ENCODE measurements at regions not wholly inside any gene's neighbourhood (a gene's known extent, or its start where the extent isn't known, plus 50 kb on each side); places are given as distances from the start of the nearest gene placed in this dataset.

DNA sequence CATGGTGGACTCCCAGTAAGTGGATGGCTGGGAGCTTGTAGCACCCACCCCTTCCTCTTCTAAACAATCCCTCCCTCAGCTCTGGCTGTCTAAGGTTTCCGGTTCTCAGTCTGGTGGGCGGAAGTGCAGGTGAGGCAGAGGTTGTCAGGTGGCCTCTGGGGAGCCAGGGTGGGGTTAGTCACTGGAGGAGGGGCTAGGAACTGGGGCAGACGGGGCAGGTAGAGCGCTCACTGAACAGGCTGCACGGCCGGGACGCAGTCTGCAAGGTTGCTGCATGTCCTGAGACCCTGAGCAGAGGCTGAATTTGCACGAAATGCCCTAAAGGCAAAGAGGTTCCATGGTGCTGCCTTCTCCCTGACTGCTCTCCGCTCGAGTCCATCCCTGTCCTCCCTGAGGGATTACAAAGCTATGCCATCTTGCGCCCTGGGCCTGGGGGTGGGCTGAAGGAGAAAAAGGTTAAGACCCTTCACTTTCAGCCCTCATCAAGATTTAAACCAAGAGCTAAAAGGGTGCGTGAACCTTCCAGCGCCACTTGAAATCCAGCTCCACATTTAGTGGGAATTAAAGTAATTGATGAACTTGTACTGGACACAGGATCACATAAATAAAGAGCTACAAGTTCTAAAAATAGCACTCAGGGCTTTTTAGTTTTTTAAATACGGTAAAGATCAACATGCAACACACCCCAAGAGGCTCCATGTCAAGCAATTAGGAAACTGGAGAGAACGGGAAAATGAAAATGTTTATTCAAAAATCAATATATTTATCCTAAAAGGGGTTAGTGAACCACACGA, 62.3 kb upstream of the CTBP2 start:
- Histone ChIP-seq H3K27ac (ENCODE audit: low read length) (no peak overlapping the region), H3K27me3 (ENCODE audit: control insufficient read depth, insufficient read depth, low read length) (no peaks in the 10 kb centered on the region), H3K4me1 (ENCODE audit: control insufficient read depth, insufficient read depth, low read length) (peaks cover 5% of the 10 kb centered on the region), H3K9me3 (ENCODE audit: control insufficient read depth, insufficient read depth, low read length) (peaks cover 8% of the 10 kb centered on the region), H3K4me3 (ENCODE audit: low read length) (no peak overlapping the region), H3K36me3 (ENCODE audit: control insufficient read depth, insufficient read depth, low read length) (no peaks in the 10 kb centered on the region)
- TF ChIP-seq, protein P1, sequence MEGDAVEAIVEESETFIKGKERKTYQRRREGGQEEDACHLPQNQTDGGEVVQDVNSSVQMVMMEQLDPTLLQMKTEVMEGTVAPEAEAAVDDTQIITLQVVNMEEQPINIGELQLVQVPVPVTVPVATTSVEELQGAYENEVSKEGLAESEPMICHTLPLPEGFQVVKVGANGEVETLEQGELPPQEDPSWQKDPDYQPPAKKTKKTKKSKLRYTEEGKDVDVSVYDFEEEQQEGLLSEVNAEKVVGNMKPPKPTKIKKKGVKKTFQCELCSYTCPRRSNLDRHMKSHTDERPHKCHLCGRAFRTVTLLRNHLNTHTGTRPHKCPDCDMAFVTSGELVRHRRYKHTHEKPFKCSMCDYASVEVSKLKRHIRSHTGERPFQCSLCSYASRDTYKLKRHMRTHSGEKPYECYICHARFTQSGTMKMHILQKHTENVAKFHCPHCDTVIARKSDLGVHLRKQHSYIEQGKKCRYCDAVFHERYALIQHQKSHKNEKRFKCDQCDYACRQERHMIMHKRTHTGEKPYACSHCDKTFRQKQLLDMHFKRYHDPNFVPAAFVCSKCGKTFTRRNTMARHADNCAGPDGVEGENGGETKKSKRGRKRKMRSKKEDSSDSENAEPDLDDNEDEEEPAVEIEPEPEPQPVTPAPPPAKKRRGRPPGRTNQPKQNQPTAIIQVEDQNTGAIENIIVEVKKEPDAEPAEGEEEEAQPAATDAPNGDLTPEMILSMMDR (IDR thresholded peaks at IDR 0.05), result no peak
- Mint-ChIP-seq H3K9me3 (no peaks in the 10 kb centered on the region), H3K27ac (no peak overlapping the region), H3K36me3 (no peaks in the 10 kb centered on the region), H3K27me3 (ENCODE audit: low read depth in 2 of 2) (peaks cover 21 to 40% of the 10 kb centered on the region in 2 donors), H3K4me3 (no peak overlapping the region), H3K4me1 (peaks cover 0 to 10% of the 10 kb centered on the region in 2 donors)
- WGBS (ENCODE audit: insufficient coverage), result 90% methylated on average over 14 of the region's 16 CpGs
- intact Hi-C loops (cut with micrococcal nuclease), result no loop called here
- DNase-seq (no peak), ATAC-seq (no peak)

DNA sequence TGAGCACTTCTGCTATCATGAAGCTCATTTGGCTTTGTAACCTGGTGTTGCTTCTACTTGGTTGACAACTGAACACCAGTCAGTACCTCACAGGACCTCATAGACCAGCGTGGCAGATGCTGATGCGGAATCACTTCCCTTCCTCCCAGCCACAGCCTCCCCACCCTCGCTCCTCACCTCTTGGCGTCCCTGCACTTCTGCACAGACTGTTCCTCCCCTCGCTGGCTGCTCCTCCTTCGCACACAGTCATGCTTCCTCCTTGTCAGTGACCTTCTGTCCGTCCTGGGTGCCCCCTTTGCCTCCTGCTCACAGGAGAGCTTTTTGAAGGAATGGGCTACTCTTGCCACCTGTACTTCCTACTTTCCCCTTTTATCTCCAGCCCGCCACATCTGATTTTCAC, 61.4 kb upstream of the CTBP2 start:
- H3K9me3 Mint-ChIP-seq, result no peaks in the 10 kb centered on the region
- ATAC-seq (no peak), DNase-seq (no peak)
- no peak overlapping the region for H3K4me3 ChIP-seq (ENCODE audit: low read length)
- intact Hi-C loops (cut with micrococcal nuclease), result no loop called here
- TF ChIP-seq, protein P1 (IDR thresholded peaks at IDR 0.05), result no peak
- H3K9me3 ChIP-seq (ENCODE audit: control insufficient read depth, insufficient read depth, low read length), result no peaks in the 10 kb centered on the region
- peaks cover 0 to 7% of the 10 kb centered on the region in 2 donors for H3K4me1 Mint-ChIP-seq
- WGBS (ENCODE audit: insufficient coverage), result 30% methylated on average over 8 of the region's 8 CpGs
- H3K27me3 Mint-ChIP-seq (ENCODE audit: low read depth in 2 of 2), result peaks cover 24 to 40% of the 10 kb centered on the region in 2 donors
- H3K36me3 Mint-ChIP-seq, result no peaks in the 10 kb centered on the region
- H3K36me3 ChIP-seq (ENCODE audit: control insufficient read depth, insufficient read depth, low read length), result no peaks in the 10 kb centered on the region
- H3K4me3 Mint-ChIP-seq, result no peak overlapping the region
- H3K27ac ChIP-seq (ENCODE audit: low read length), result no peak overlapping the region
- H3K27ac Mint-ChIP-seq, result peak overlapping the region in 1 of 2 donors; percentile 42
- H3K4me1 ChIP-seq (ENCODE audit: control insufficient read depth, insufficient read depth, low read length), result no peaks in the 10 kb centered on the region
- H3K27me3 ChIP-seq (ENCODE audit: control insufficient read depth, insufficient read depth, low read length), result no peaks in the 10 kb centered on the region

DNA sequence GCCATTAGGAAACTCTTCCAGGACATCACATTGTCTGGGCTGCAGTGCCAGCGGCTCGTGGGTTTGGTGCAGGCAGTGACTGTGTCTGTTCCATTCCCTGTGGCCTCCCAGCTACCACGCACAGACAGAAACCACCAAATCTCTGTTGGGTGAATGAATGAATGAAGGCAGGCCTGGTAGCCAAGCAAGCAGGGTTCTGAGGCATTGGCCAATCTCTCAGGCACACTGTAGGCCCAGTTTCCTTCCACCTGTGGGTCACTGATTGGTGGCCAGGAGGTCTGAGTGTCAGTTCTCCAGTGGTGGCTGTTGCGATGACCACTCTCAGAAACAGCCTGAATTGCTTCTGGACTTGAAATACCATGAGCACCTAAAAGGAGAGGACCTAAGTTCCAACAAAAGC, 59.4 kb upstream of the CTBP2 start:
- Mint-ChIP-seq H3K36me3 (no peaks in the 10 kb centered on the region), H3K27me3 (ENCODE audit: low read depth in 2 of 2) (peaks cover 24 to 40% of the 10 kb centered on the region in 2 donors), H3K4me3 (no peak overlapping the region), H3K27ac (no peak overlapping the region), H3K9me3 (no peaks in the 10 kb centered on the region), H3K4me1 (peaks cover 0 to 7% of the 10 kb centered on the region in 2 donors)
- intact Hi-C loops (cut with micrococcal nuclease), result no loop called here
- TF ChIP-seq, protein P1 (IDR thresholded peaks at IDR 0.05), result no peak
- DNase-seq (no peak), ATAC-seq (no peak)
- Histone ChIP-seq H3K36me3 (ENCODE audit: control insufficient read depth, insufficient read depth, low read length) (no peaks in the 10 kb centered on the region), H3K27ac (ENCODE audit: low read length) (no peak overlapping the region), H3K27me3 (ENCODE audit: control insufficient read depth, insufficient read depth, low read length) (no peaks in the 10 kb centered on the region), H3K4me3 (ENCODE audit: low read length) (no peak overlapping the region), H3K9me3 (ENCODE audit: control insufficient read depth, insufficient read depth, low read length) (no peaks in the 10 kb centered on the region), H3K4me1 (ENCODE audit: control insufficient read depth, insufficient read depth, low read length) (no peaks in the 10 kb centered on the region)
- 84% methylated on average over 4 of the region's 4 CpGs for WGBS (ENCODE audit: insufficient coverage)
